ENCODE measurements at regions not wholly inside any gene's neighbourhood (a gene's known extent, or its start where the extent isn't known, plus 50 kb on each side); places are given as distances from the start of the nearest gene placed in this dataset.
"Not testable (repeated sequence)": the region's sequence is repeated elsewhere in the genome, so short reads cannot be mapped to it uniquely, and the experiment has no call there.

GRCh38 chr3:186454881-186455703, 89.1 kb downstream of the CRYGS start:
- no peak overlapping the region for H3K27ac ChIP-seq
- TF ChIP-seq CTCF (IDR thresholded peaks at IDR 0.05) = no peak
- TF ChIP-seq ZFX (IDR thresholded peaks at IDR 0.05; ENCODE audit: borderline replicate concordance) = no peak

GRCh38 chr3:186453531-186453930, 90.6 kb downstream of the CRYGS start:
- no peak for TF ChIP-seq CTCF (IDR thresholded peaks at IDR 0.05)
- no peak for TF ChIP-seq ZFX (IDR thresholded peaks at IDR 0.05; ENCODE audit: borderline replicate concordance)
- H3K27ac ChIP-seq = no peak overlapping the region

- TF ChIP-seq ZFX (IDR thresholded peaks at IDR 0.05; ENCODE audit: borderline replicate concordance) (no peak), CTCF (IDR thresholded peaks at IDR 0.05) (no peak)
- no peak overlapping the region for H3K27ac ChIP-seq
Observed at GRCh38 chr3:186452517-186452916, 90.5 kb upstream of the DGKG start.

- H3K27ac ChIP-seq = no peak overlapping the region
- TF ChIP-seq ZFX (IDR thresholded peaks at IDR 0.05; ENCODE audit: borderline replicate concordance) = no peak
Observed at GRCh38 chr3:186451371-186451770, 89.3 kb upstream of the DGKG start.

DNA sequence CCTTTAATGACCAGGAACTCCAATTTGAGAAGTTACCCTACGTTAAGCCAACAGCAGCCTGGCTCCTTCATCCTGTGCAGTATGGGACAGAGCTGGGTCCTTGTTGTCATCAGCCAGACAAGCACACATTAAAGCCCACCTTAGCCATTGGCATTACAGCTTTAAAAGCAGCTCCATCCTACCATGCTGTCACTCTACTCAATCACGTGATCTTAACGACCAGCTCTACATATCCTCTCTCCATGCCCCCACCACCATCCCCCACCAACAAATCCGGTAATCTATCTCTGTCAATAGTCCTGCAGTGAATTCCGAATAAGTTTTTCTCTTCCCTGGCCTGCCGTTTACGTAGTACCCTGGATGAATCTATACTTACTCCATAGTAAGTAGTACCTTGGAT, 82.9 kb upstream of the DGKG start:
- TF ChIP-seq CTCF (IDR thresholded peaks at IDR 0.05) (no peak), ZFX (IDR thresholded peaks at IDR 0.05; ENCODE audit: borderline replicate concordance) (no peak)
- H3K27ac ChIP-seq = no peak overlapping the region

GRCh38 chr3:186444288-186444687, 82.3 kb upstream of the DGKG start:
- H3K27ac ChIP-seq = no peak overlapping the region

GRCh38 chr3:186442979-186443378, 80.9 kb upstream of the DGKG start:
- H3K27ac ChIP-seq = not testable (repeated sequence)

More at GRCh38 chr3:186444288-186444687, 82.3 kb upstream of the DGKG start:
- TF ChIP-seq CTCF (IDR thresholded peaks at IDR 0.05) (no peak), ZFX (IDR thresholded peaks at IDR 0.05; ENCODE audit: borderline replicate concordance) (no peak)

- TF ChIP-seq CTCF (IDR thresholded peaks at IDR 0.05) = no peak
- no peak for TF ChIP-seq ZFX (IDR thresholded peaks at IDR 0.05; ENCODE audit: borderline replicate concordance)
- no peak overlapping the region for H3K27ac ChIP-seq
Observed at GRCh38 chr3:186442162-186442561, 80.1 kb upstream of the DGKG start.
